Peyer's patch (tissue), 4 donors: ENCODE measurements at regions not wholly inside any gene's neighbourhood (a gene's known extent, or its start where the extent isn't known, plus 50 kb on each side); places are given as distances from the start of the nearest gene placed in this dataset.

Experiments used
- CTCF ChIP-seq, 6 experiments: fragments of 450-650 bp in 4 of 6; fragments of 200-600 bp in 2 of 6; sonication (generic) in 1 of 6; IDR thresholded peaks; one replicate each; pipeline ENCODE4 v1.5.1; 2017 to 2019; ENCODE audit warnings: antibody characterized with exemption in 6 of 6, mild to moderate bottlenecking in 3 of 6, moderate library complexity in 1 of 6
- POLR2A ChIP-seq, 2 donors: fragments of 450-650 bp; IDR thresholded peaks; one replicate each; pipeline ENCODE4 v1.5.1; 2017; ENCODE audit warnings: antibody characterized with exemption in 2 of 2, mild to moderate bottlenecking in 2 of 2, moderate library complexity in 2 of 2

GRCh38 chr7:63031838-63032436 is 966.7 kb upstream of the ZNF722 start:
- no peak for TF ChIP-seq CTCF (IDR thresholded peaks at IDR 0.05)
- no peak for TF ChIP-seq POLR2A (IDR thresholded peaks at IDR 0.05)
